Prostate gland (tissue), 2 donors: ENCODE measurements at regions not wholly inside any gene's neighbourhood (a gene's known extent, or its start where the extent isn't known, plus 50 kb on each side); places are given as distances from the start of the nearest gene placed in this dataset.

ENCODE experiments used
- POLR2A ChIP-seq: fragments of 450-650 bp; IDR thresholded peaks from one replicate; pipeline ENCODE4 v1.6.1; 2016; ENCODE audit warnings: antibody characterized with exemption, mild to moderate bottlenecking
- POLR2AphosphoS5 ChIP-seq: sonication (generic); formaldehyde crosslinking; IDR thresholded peaks from one replicate; pipeline ENCODE4 v1.6.1; 2017; ENCODE audit warnings: antibody characterized with exemption
- TF ChIP-seq, protein P1 (sequence below), 4 experiments: fragments of 200-600 bp in 2 of 4; fragments of 450-650 bp in 2 of 4; sonication (generic) in 2 of 4; IDR thresholded peaks; 1 replicate in 3 of 4; 2 replicates in 1 of 4; pipeline ENCODE4 v1.5.1; 2016 to 2019; ENCODE audit warnings: antibody characterized with exemption in 4 of 4, mild to moderate bottlenecking in 2 of 4, moderate library complexity in 2 of 4

DNA sequence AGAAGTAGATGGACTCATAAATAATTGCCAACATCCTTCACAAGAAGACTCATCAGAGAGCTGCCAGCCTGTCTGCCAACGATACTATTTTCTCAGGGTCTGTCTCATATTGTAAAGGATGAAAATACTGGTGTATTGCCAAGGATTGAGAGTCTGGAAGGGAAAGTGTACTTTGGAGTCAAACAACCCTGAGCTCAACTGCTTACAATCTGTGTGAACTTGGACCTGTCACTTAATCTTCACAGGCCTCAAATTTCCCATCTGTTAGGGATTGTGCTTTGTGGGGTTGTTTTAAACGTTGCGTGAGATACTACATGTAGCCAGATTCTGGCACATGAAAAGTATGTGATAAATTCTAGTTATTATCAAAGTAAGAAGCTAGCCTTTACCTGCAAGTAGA is 169.1 kb downstream of the LHFPL1 start:
- TF ChIP-seq POLR2A (no peak), POLR2AphosphoS5 (no peak)
- TF ChIP-seq, protein P1, sequence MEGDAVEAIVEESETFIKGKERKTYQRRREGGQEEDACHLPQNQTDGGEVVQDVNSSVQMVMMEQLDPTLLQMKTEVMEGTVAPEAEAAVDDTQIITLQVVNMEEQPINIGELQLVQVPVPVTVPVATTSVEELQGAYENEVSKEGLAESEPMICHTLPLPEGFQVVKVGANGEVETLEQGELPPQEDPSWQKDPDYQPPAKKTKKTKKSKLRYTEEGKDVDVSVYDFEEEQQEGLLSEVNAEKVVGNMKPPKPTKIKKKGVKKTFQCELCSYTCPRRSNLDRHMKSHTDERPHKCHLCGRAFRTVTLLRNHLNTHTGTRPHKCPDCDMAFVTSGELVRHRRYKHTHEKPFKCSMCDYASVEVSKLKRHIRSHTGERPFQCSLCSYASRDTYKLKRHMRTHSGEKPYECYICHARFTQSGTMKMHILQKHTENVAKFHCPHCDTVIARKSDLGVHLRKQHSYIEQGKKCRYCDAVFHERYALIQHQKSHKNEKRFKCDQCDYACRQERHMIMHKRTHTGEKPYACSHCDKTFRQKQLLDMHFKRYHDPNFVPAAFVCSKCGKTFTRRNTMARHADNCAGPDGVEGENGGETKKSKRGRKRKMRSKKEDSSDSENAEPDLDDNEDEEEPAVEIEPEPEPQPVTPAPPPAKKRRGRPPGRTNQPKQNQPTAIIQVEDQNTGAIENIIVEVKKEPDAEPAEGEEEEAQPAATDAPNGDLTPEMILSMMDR (IDR thresholded peaks at IDR 0.05), result no peak
